Natural killer cell (primary cell): ENCODE measurements at regions not wholly inside any gene's neighbourhood (a gene's known extent, or its start where the extent isn't known, plus 50 kb on each side); places are given as distances from the start of the nearest gene placed in this dataset.

Experiments
- ATAC-seq, 3 donors: fragments of 150-1000 bp in 2 of 3; fragments of 200-7000 bp in 1 of 3; cut with Tn5 transposase; 1 replicate in 1 of 3; 2 replicates in 2 of 3; pipeline ENCODE4 v1.10.0; 2021; ENCODE audit warnings: mild to moderate bottlenecking in 2 of 3, moderate library complexity in 2 of 3
- DNase-seq, 2 donors: peaks; one replicate each; pipeline versions ENCODE4 v3.0.0 to v3.0.0-alpha.2; 2013 to 2021; ENCODE audit warnings: mixed read lengths in 1 of 2
- H3K27ac ChIP-seq: one replicate; pipeline ENCODE4 v1.5.1; 2013; ENCODE audit warnings: mild to moderate bottlenecking, low read length
- H3K27me3 ChIP-seq: one replicate; pipeline ENCODE4 v1.6.1; 2013; ENCODE audit warnings: low read length; ENCODE audit not compliant: control insufficient read depth, insufficient read depth
- H3K36me3 ChIP-seq: one replicate; pipeline ENCODE4 v1.6.1; 2013; ENCODE audit warnings: low read length; ENCODE audit not compliant: control insufficient read depth, insufficient read depth
- H3K4me1 ChIP-seq: one replicate; pipeline ENCODE4 v1.6.1; 2013; ENCODE audit warnings: low read length; ENCODE audit not compliant: control insufficient read depth, insufficient read depth
- H3K4me3 ChIP-seq: one replicate; pipeline ENCODE4 v1.5.1; 2013; ENCODE audit warnings: low read length
- H3K9me3 ChIP-seq: one replicate; pipeline ENCODE4 v1.6.1; 2013; ENCODE audit warnings: low read length; ENCODE audit not compliant: control insufficient read depth, insufficient read depth
- H3K27ac Mint-ChIP-seq, 2 donors: one replicate each; pipeline ENCODE4 v1.8.0; 2022; ENCODE audit warnings: mild to moderate bottlenecking in 2 of 2, mixed read lengths in 2 of 2, moderate library complexity in 1 of 2
- H3K27me3 Mint-ChIP-seq, 2 donors: one replicate each; pipeline ENCODE4 v1.8.0; 2022; ENCODE audit warnings: low read depth in 2 of 2, mixed read lengths in 2 of 2
- H3K36me3 Mint-ChIP-seq: one replicate; pipeline ENCODE4 v1.8.0; 2022; ENCODE audit warnings: mixed read lengths
- H3K4me1 Mint-ChIP-seq, 2 donors: one replicate each; pipeline ENCODE4 v1.8.0; 2022; ENCODE audit warnings: mixed read lengths in 2 of 2
- H3K4me3 Mint-ChIP-seq: one replicate; pipeline ENCODE4 v1.8.0; 2022; ENCODE audit warnings: mild to moderate bottlenecking, moderate library complexity, mixed read lengths
- H3K9me3 Mint-ChIP-seq, 2 donors: one replicate each; pipeline ENCODE4 v1.8.0; 2022; ENCODE audit warnings: mixed read lengths in 2 of 2
- whole genome bisulfite sequencing: methylation state at CpG from one replicate; pipeline ENCODE4 v1.1.7; 2013; ENCODE audit warnings: missing lambda C conversion rate; ENCODE audit not compliant: insufficient coverage; 5-methylcytosine and 5-hydroxymethylcytosine counted together
- intact Hi-C: fragments of 100-400 bp; cut with micrococcal nuclease; formaldehyde crosslinking; loops from one replicate; pipeline ENCODE4 v1.14.2; 2022
- TF ChIP-seq, protein P1 (sequence below): fragments of 200-600 bp; IDR thresholded peaks from one replicate; pipeline ENCODE4 v1.8.0; 2022; ENCODE audit warnings: antibody characterized with exemption

DNA sequence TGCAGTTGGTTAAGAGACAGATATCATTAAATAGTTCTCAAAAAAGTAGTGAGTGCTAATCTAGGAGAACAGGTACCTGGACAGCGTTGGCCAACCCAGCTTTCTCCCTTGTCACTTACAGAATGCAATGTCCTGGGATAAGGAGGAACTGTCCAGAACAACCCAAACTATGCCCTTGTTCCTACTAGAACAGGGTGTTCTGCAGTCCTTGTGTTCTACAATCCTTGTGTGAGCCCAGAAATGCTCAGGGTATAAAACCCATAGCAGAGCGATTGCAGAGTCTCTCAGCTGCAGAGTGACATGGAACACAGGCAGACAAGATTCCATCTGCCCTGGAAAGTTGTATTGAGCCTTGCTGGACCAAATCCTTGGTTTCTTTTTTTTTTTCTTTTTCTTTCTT is 83.5 kb upstream of the VANGL1 start:
- Histone ChIP-seq H3K36me3 (no peaks in the 10 kb centered on the region), H3K9me3 (no peaks in the 10 kb centered on the region), H3K4me1 (no peaks in the 10 kb centered on the region), H3K4me3 (no peak overlapping the region), H3K27ac (no peak overlapping the region), H3K27me3 (peaks cover 3% of the 10 kb centered on the region)
- H3K36me3 Mint-ChIP-seq, result no peaks in the 10 kb centered on the region
- intact Hi-C loops, result no loop called here
- no peak for ATAC-seq
- no peak overlapping the region for H3K4me3 Mint-ChIP-seq
- 73% methylated on average over 2 of the region's 2 CpGs for WGBS
- TF ChIP-seq, protein P1, sequence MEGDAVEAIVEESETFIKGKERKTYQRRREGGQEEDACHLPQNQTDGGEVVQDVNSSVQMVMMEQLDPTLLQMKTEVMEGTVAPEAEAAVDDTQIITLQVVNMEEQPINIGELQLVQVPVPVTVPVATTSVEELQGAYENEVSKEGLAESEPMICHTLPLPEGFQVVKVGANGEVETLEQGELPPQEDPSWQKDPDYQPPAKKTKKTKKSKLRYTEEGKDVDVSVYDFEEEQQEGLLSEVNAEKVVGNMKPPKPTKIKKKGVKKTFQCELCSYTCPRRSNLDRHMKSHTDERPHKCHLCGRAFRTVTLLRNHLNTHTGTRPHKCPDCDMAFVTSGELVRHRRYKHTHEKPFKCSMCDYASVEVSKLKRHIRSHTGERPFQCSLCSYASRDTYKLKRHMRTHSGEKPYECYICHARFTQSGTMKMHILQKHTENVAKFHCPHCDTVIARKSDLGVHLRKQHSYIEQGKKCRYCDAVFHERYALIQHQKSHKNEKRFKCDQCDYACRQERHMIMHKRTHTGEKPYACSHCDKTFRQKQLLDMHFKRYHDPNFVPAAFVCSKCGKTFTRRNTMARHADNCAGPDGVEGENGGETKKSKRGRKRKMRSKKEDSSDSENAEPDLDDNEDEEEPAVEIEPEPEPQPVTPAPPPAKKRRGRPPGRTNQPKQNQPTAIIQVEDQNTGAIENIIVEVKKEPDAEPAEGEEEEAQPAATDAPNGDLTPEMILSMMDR, result no peak
- no peak overlapping the region for H3K27ac Mint-ChIP-seq
- no peaks in the 10 kb centered on the region for H3K4me1 Mint-ChIP-seq
- peaks cover 12 to 14% of the 10 kb centered on the region in 2 donors for H3K27me3 Mint-ChIP-seq
- peaks cover 0 to 2% of the 10 kb centered on the region in 2 donors for H3K9me3 Mint-ChIP-seq
- no peak for DNase-seq

DNA sequence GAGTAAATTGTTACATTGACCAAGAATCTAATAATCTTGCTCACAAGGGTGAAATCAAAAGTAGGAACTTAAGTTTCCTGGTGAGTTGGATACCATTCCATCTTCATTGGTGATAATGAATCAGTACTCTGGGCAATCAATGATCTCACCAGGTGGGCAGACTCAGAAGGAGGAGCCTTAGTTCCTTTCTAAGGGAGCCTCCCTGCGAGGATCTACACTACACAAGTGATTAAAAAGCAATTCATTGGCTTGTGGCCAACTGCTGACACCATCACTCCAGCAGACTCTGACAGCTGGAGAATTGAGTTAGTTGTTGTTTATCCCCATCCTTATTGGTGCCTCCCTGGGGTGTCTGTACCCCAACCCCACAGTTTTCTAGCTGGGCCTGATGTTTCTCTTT is 84.1 kb upstream of the VANGL1 start:
- TF ChIP-seq, protein P1, result no peak
- H3K4me1 ChIP-seq, result no peaks in the 10 kb centered on the region
- Mint-ChIP-seq H3K4me1 (no peaks in the 10 kb centered on the region), H3K27me3 (peaks cover 8 to 10% of the 10 kb centered on the region in 2 donors), H3K36me3 (no peaks in the 10 kb centered on the region), H3K27ac (no peak overlapping the region), H3K4me3 (no peak overlapping the region), H3K9me3 (peaks cover 0 to 2% of the 10 kb centered on the region in 2 donors)
- 80% methylated on average over 1 of the region's 1 CpG for WGBS
- H3K36me3 ChIP-seq, result no peaks in the 10 kb centered on the region
- DNase-seq (no peak), ATAC-seq (no peak)
- no peaks in the 10 kb centered on the region for H3K9me3 ChIP-seq
- no peak overlapping the region for H3K27ac ChIP-seq
- no peak overlapping the region for H3K4me3 ChIP-seq
- H3K27me3 ChIP-seq, result peaks cover 3% of the 10 kb centered on the region
- intact Hi-C loops, result no loop called here

DNA sequence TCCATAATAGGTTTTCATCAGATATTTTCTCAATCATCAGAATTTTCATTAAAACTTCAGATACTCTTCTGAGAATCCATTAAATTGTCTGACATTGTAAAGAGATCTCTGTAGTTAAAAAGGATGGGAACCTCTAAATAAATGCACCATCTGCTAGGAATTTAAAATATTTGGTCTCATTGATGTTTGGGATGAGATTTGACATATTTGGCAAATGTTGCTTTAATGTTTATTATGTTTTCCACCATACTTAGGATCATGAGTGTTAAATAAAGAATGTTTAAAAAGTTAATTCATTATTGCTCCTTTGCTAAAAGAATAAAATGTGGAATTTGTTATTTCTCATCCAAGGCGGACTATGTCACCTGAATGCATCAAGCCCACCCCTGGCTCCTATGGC is 85.5 kb upstream of the VANGL1 start:
- H3K9me3 Mint-ChIP-seq, result no peaks in the 10 kb centered on the region
- Histone ChIP-seq H3K27ac (no peak overlapping the region), H3K4me1 (no peaks in the 10 kb centered on the region), H3K9me3 (no peaks in the 10 kb centered on the region), H3K4me3 (no peak overlapping the region), H3K27me3 (no peaks in the 10 kb centered on the region), H3K36me3 (no peaks in the 10 kb centered on the region)
- WGBS, result 83% methylated on average over 1 of the region's 1 CpG
- H3K36me3 Mint-ChIP-seq, result no peaks in the 10 kb centered on the region
- DNase-seq, result no peak
- H3K4me3 Mint-ChIP-seq, result no peak overlapping the region
- peaks cover 8 to 14% of the 10 kb centered on the region in 2 donors for H3K27me3 Mint-ChIP-seq
- H3K4me1 Mint-ChIP-seq, result no peaks in the 10 kb centered on the region
- no peak overlapping the region for H3K27ac Mint-ChIP-seq
- TF ChIP-seq, protein P1, result no peak
- intact Hi-C loops, result no loop called here
- ATAC-seq, result no peak

DNA sequence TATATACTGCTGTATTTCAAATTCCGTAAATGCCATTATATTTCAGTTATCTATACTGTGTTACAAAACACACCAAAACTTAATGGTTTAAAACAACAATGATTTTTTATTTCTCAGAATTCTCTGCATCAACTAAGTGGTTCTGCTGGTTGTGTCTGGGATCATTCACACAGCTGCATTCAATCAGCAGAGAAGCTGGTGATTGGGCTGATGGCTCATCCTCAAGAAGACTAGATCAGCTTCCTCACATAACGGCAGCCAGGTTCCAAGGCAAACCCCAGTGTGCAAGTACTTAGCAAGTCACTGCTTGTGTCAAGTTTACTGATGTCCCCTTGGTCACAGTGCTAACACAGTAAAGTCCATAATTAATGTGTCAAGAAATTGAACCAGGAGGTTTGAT is 86.3 kb upstream of the VANGL1 start:
- no peak overlapping the region for H3K4me3 ChIP-seq
- no peak overlapping the region for H3K27ac ChIP-seq
- no peak for DNase-seq
- no peaks in the 10 kb centered on the region for H3K4me1 ChIP-seq
- H3K27ac Mint-ChIP-seq, result no peak overlapping the region
- H3K9me3 ChIP-seq, result no peaks in the 10 kb centered on the region
- H3K27me3 ChIP-seq, result no peaks in the 10 kb centered on the region
- no peak overlapping the region for H3K4me3 Mint-ChIP-seq
- H3K4me1 Mint-ChIP-seq, result no peaks in the 10 kb centered on the region
- intact Hi-C loops, result no loop called here
- peaks cover 11 to 20% of the 10 kb centered on the region in 2 donors for H3K27me3 Mint-ChIP-seq
- no peaks in the 10 kb centered on the region for H3K36me3 ChIP-seq
- H3K9me3 Mint-ChIP-seq, result no peaks in the 10 kb centered on the region
- H3K36me3 Mint-ChIP-seq, result no peaks in the 10 kb centered on the region
- TF ChIP-seq, protein P1, result no peak
- ATAC-seq, result no peak
- WGBS, result 31% methylated on average over 2 of the region's 2 CpGs
